Psoas muscle (tissue), 7 donors: ENCODE measurements at regions not wholly inside any gene's neighbourhood (a gene's known extent, or its start where the extent isn't known, plus 50 kb on each side); places are given as distances from the start of the nearest gene placed in this dataset.

ENCODE experiments used
- ATAC-seq, 4 donors: fragments of 200-7000 bp; cut with Tn5 transposase; one replicate each; pipeline ENCODE4 v1.9.1; 2020; ENCODE audit warnings: moderate library complexity in 3 of 4, mild to moderate bottlenecking in 2 of 4
- DNase-seq, 2 donors: peaks; one replicate each; pipeline ENCODE4 v3.0.0-alpha.2; 2020
- H3K27ac ChIP-seq: fragments of 200-600 bp; one replicate; pipeline ENCODE4 v1.8.0; 2022
- H3K27me3 ChIP-seq, 3 donors: fragments of 200-600 bp in 1 of 3; one replicate each; pipeline versions ENCODE4 v1.6.1 to v1.8.0; 2013 to 2022; ENCODE audit warnings: low read length in 2 of 3, mild to moderate bottlenecking in 2 of 3, moderate library complexity in 1 of 3; ENCODE audit not compliant: insufficient read depth in 3 of 3
- H3K36me3 ChIP-seq, 2 donors: fragments of 200-600 bp in 1 of 2; one replicate each; pipeline versions ENCODE4 v1.6.1 to v1.8.0; 2013 to 2022; ENCODE audit warnings: low read depth in 1 of 2, mild to moderate bottlenecking in 1 of 2, moderate library complexity in 1 of 2; ENCODE audit not compliant: insufficient read depth in 1 of 2
- H3K4me1 ChIP-seq: fragments of 200-600 bp; one replicate; pipeline ENCODE4 v1.8.0; 2022
- H3K4me3 ChIP-seq: fragments of 200-600 bp; one replicate; pipeline ENCODE4 v1.8.0; 2022; ENCODE audit warnings: mild to moderate bottlenecking
- H3K9me3 ChIP-seq: fragments of 200-600 bp; one replicate; pipeline ENCODE4 v1.8.0; 2022
- WGBS, 3 donors: extraction: QIAGEN DNeasy Blood & Tissue Kit; methylation state at CpG; one replicate each; pipeline versions ENCODE4 v1.1.6 to v1.1.7; 2013; 5-methylcytosine and 5-hydroxymethylcytosine counted together
- intact Hi-C, 2 donors: fragments of 100-400 bp; cut with DNase I; formaldehyde crosslinking; loops; one replicate each; pipeline versions ENCODE4 v1.11.0 to v1.14.2; 2022
- TF ChIP-seq, protein P1 (sequence below): fragments of 200-600 bp; IDR thresholded peaks from one replicate; pipeline ENCODE4 v1.8.0; 2022; ENCODE audit warnings: antibody characterized with exemption
- donor health status: healthy with polysubstance abuse.
- donor health status: DM: no; HTN: no; CAD: no; lungs with moderate emphysema.
- donor health status: Bipolar disorder and iron deficiency.
- donor health status: healthy.
- donor health status: DM: yes; HTN: yes; CAD: no.
- donor health status: DM: no; HTN: no; CAD: no.
- donor health status: DM: yes; HTN: yes; CAD: no.

DNA sequence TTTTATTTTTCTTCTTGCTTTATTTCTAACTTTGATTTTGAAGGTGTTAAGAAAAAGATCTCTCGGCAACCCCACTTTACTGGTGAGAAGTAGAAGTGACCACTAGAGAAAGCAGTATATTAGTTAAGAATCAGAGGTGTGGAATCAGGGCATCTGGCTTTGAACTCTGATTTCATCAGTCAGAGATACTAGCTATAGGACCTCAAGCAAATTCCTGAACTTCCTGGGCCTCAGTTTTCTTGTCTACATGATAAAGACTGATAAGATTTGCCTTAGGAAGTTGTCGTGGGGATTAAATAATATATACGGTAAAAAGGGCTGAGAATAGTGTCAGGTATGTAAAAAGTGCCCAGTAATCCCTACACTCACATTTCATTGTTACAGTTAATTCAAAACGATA, 440.3 kb upstream of the CRIM1 start:
- intact Hi-C loops: no loop called here
- no peak overlapping the region for H3K4me3 ChIP-seq
- no peak for ATAC-seq
- TF ChIP-seq, protein P1, sequence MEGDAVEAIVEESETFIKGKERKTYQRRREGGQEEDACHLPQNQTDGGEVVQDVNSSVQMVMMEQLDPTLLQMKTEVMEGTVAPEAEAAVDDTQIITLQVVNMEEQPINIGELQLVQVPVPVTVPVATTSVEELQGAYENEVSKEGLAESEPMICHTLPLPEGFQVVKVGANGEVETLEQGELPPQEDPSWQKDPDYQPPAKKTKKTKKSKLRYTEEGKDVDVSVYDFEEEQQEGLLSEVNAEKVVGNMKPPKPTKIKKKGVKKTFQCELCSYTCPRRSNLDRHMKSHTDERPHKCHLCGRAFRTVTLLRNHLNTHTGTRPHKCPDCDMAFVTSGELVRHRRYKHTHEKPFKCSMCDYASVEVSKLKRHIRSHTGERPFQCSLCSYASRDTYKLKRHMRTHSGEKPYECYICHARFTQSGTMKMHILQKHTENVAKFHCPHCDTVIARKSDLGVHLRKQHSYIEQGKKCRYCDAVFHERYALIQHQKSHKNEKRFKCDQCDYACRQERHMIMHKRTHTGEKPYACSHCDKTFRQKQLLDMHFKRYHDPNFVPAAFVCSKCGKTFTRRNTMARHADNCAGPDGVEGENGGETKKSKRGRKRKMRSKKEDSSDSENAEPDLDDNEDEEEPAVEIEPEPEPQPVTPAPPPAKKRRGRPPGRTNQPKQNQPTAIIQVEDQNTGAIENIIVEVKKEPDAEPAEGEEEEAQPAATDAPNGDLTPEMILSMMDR: no peak
- H3K36me3 ChIP-seq: no peaks in the 10 kb centered on the region
- no peak overlapping the region for H3K27ac ChIP-seq
- no peaks in the 10 kb centered on the region for H3K27me3 ChIP-seq
- no peak for DNase-seq
- H3K9me3 ChIP-seq: no peaks in the 10 kb centered on the region
- 74 to 83% (median 80%) methylated on average over 4 of the region's 4 CpGs for WGBS, 3 donors
- H3K4me1 ChIP-seq: no peaks in the 10 kb centered on the region

- Histone ChIP-seq H3K4me1 (no peaks in the 10 kb centered on the region), H3K4me3 (no peak overlapping the region), H3K36me3 (no peaks in the 10 kb centered on the region), H3K27me3 (no peaks in the 10 kb centered on the region), H3K9me3 (no peaks in the 10 kb centered on the region), H3K27ac (no peak overlapping the region)
- ATAC-seq (no peak), DNase-seq (no peak)
- intact Hi-C loops: no loop called here
- 83 to 91% (median 90%) methylated on average over 2 of the region's 2 CpGs for WGBS, 3 donors
- TF ChIP-seq, protein P1: no peak
Observed at GRCh38 chr2:35891936-35892335, 463.6 kb upstream of the CRIM1 start.

- H3K27ac ChIP-seq: no peak overlapping the region
- intact Hi-C loops: no loop called here
- no peaks in the 10 kb centered on the region for H3K27me3 ChIP-seq
- no peak for ATAC-seq
- H3K9me3 ChIP-seq: no peaks in the 10 kb centered on the region
- H3K36me3 ChIP-seq: no peaks in the 10 kb centered on the region
- no peak for DNase-seq
- no peak overlapping the region for H3K4me3 ChIP-seq
- no peaks in the 10 kb centered on the region for H3K4me1 ChIP-seq
- TF ChIP-seq, protein P1: no peak
Observed at GRCh38 chr2:35891528-35891927, 464.1 kb upstream of the CRIM1 start.

GRCh38 chr2:35887146-35887545, 468.4 kb upstream of the CRIM1 start:
- WGBS, 3 donors: 87 to 92% (median 88%) methylated on average over 7 of the region's 7 CpGs

DNA sequence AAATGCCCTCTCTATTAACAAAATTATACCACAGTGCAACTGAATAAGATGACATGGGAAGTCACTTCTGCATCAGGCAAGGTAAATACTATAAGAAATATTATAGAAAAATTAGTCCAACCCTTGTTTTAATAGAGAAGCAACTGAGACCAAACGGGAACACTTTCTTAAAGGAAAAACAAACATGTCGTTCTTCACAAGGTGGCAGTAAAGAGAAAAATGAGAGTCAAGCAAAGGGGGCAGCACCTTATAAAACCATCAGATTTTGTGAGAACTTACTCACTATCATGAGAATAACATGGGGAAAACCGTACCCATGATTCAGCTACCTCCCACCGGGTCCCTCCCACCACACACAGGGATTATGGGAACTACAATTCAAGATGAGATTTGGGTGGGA, 481.7 kb upstream of the CRIM1 start:
- TF ChIP-seq, protein P1: no peak
- Histone ChIP-seq H3K36me3 (no peaks in the 10 kb centered on the region), H3K4me3 (no peak overlapping the region), H3K9me3 (no peaks in the 10 kb centered on the region), H3K4me1 (no peaks in the 10 kb centered on the region), H3K27me3 (peaks cover 0 to 3% (median 0%) of the 10 kb centered on the region in 3 donors), H3K27ac (no peak overlapping the region)
- intact Hi-C loops: no loop called here
- DNase-seq (no peak), ATAC-seq (no peak)
- WGBS, 3 donors: 69 to 78% (median 70%) methylated on average over 4 of the region's 4 CpGs

More at GRCh38 chr2:35887146-35887545, 468.4 kb upstream of the CRIM1 start:
- H3K27ac ChIP-seq: no peak overlapping the region
- no peaks in the 10 kb centered on the region for H3K27me3 ChIP-seq
- intact Hi-C loops: no loop called here
- H3K9me3 ChIP-seq: no peaks in the 10 kb centered on the region
- DNase-seq: no peak
- TF ChIP-seq, protein P1: no peak
- H3K4me3 ChIP-seq: no peak overlapping the region
- no peaks in the 10 kb centered on the region for H3K36me3 ChIP-seq
- H3K4me1 ChIP-seq: no peaks in the 10 kb centered on the region
- ATAC-seq: no peak
